ENCODE measurements at regions not wholly inside any gene's neighbourhood (a gene's known extent, or its start where the extent isn't known, plus 50 kb on each side); places are given as distances from the start of the nearest gene placed in this dataset.
"Not testable (repeated sequence)": the region's sequence is repeated elsewhere in the genome, so short reads cannot be mapped to it uniquely, and the experiment has no call there.

- Histone ChIP-seq H3K27ac (no peak overlapping the region), H3K36me3 (ENCODE audit: low read depth) (no peaks in the 10 kb centered on the region), H3K4me1 (replicated peaks; ENCODE audit: insufficient read depth) (no peaks in the 10 kb centered on the region), H3K4me2 (no peak overlapping the region), H3K9me2 (ENCODE audit: insufficient read depth) (no peaks in the 10 kb centered on the region), H3K9me3 (ENCODE audit: insufficient read depth, low read depth) (no peaks in the 10 kb centered on the region), H3K4me3 (no peak overlapping the region), H2AFZ (no peak overlapping the region), H3K27me3 (ENCODE audit: insufficient read depth, low read depth) (no peaks in the 10 kb centered on the region), H4K20me1 (ENCODE audit: insufficient read depth) (no peaks in the 10 kb centered on the region), H3K79me2 (ENCODE audit: low read depth) (no peaks in the 10 kb centered on the region), H3F3A (ENCODE audit: insufficient read depth, low read depth) (no peaks in the 10 kb centered on the region)
- CTCF ChIA-PET = interaction anchor here (0.7 kb wide), 1 partner anchor 1440 kb away, joined by 3 read pairs; no protein-coding TSS in a partner anchor
- DNase-seq = no peak
- TF ChIP-seq EZH2 (IDR thresholded peaks at IDR 0.05; ENCODE audit: low read depth) = no peak
- TF ChIP-seq, protein P1, sequence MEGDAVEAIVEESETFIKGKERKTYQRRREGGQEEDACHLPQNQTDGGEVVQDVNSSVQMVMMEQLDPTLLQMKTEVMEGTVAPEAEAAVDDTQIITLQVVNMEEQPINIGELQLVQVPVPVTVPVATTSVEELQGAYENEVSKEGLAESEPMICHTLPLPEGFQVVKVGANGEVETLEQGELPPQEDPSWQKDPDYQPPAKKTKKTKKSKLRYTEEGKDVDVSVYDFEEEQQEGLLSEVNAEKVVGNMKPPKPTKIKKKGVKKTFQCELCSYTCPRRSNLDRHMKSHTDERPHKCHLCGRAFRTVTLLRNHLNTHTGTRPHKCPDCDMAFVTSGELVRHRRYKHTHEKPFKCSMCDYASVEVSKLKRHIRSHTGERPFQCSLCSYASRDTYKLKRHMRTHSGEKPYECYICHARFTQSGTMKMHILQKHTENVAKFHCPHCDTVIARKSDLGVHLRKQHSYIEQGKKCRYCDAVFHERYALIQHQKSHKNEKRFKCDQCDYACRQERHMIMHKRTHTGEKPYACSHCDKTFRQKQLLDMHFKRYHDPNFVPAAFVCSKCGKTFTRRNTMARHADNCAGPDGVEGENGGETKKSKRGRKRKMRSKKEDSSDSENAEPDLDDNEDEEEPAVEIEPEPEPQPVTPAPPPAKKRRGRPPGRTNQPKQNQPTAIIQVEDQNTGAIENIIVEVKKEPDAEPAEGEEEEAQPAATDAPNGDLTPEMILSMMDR (conservative IDR thresholded peaks at IDR 0.05) = no peak
- BruUV-seq (replicated peaks) = no TSS peak
- POLR2A ChIA-PET (ENCODE audit: unreplicated experiment) = no interaction called here
- intact Hi-C loops (cut with micrococcal nuclease; ENCODE audit: unreplicated experiment) = no loop called here
These were observed 64.4 kb upstream of the TEX13D start for GRCh38 chrX:124268099-124268498.

DNA sequence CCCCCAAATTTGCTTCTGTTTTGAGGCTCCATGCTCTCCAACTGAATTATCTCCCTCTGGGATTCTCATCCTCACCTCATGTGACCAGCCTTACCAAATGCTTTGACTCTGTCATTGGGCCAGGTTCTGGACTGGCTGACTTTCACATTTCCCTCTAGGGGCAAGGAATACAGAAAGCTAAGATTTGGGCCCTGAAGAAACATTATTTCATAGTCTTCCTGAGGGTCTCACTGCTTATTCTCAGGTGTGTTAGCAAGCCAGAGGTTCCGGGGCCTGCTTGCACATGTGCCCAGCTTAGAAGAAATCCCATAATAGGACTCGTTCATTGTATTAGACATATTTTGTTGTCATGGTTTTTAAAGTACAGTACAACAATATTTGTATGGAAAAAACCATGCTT lies 62.6 kb upstream of the TEX13D start:
- ChIA-PET CTCF (no interaction called here), POLR2A (ENCODE audit: unreplicated experiment) (no interaction called here)
- no peak overlapping the region for H2AFZ ChIP-seq
- intact Hi-C loops (cut with micrococcal nuclease; ENCODE audit: unreplicated experiment) = no loop called here
- no peaks in the 10 kb centered on the region for H4K20me1 ChIP-seq (ENCODE audit: insufficient read depth)
- no peaks in the 10 kb centered on the region for H3K4me1 ChIP-seq (replicated peaks; ENCODE audit: insufficient read depth)
- no peaks in the 10 kb centered on the region for H3K27me3 ChIP-seq (ENCODE audit: insufficient read depth, low read depth)
- H3F3A ChIP-seq (ENCODE audit: insufficient read depth, low read depth) = no peaks in the 10 kb centered on the region
- no peak overlapping the region for H3K4me3 ChIP-seq
- H3K27ac ChIP-seq = no peak overlapping the region
- H3K79me2 ChIP-seq (ENCODE audit: low read depth) = no peaks in the 10 kb centered on the region
- no TSS peak for BruUV-seq (replicated peaks)
- no peaks in the 10 kb centered on the region for H3K9me3 ChIP-seq (ENCODE audit: insufficient read depth, low read depth)
- TF ChIP-seq EZH2 (IDR thresholded peaks at IDR 0.05; ENCODE audit: low read depth) = no peak
- TF ChIP-seq, protein P1 (conservative IDR thresholded peaks at IDR 0.05) = no peak
- no peaks in the 10 kb centered on the region for H3K36me3 ChIP-seq (ENCODE audit: low read depth)
- no peak overlapping the region for H3K4me2 ChIP-seq
- H3K9me2 ChIP-seq (ENCODE audit: insufficient read depth) = no peaks in the 10 kb centered on the region
- no peak for DNase-seq

GRCh38 chrX:124271599-124271998 lies 60.9 kb upstream of the TEX13D start:
- DNase-seq; CTCF ChIA-PET; H3K36me3 ChIP-seq (ENCODE audit: low read depth); H3K4me1 ChIP-seq (replicated peaks; ENCODE audit: insufficient read depth); H3K27ac ChIP-seq; H3F3A ChIP-seq (ENCODE audit: insufficient read depth, low read depth); H3K9me3 ChIP-seq (ENCODE audit: insufficient read depth, low read depth); H3K79me2 ChIP-seq (ENCODE audit: low read depth); H3K9me2 ChIP-seq (ENCODE audit: insufficient read depth); H3K4me3 ChIP-seq; H3K4me2 ChIP-seq; POLR2A ChIA-PET (ENCODE audit: unreplicated experiment); BruUV-seq (replicated peaks); H3K27me3 ChIP-seq (ENCODE audit: insufficient read depth, low read depth); H2AFZ ChIP-seq; intact Hi-C loops (cut with micrococcal nuclease; ENCODE audit: unreplicated experiment); H4K20me1 ChIP-seq (ENCODE audit: insufficient read depth): not testable (repeated sequence)

DNA sequence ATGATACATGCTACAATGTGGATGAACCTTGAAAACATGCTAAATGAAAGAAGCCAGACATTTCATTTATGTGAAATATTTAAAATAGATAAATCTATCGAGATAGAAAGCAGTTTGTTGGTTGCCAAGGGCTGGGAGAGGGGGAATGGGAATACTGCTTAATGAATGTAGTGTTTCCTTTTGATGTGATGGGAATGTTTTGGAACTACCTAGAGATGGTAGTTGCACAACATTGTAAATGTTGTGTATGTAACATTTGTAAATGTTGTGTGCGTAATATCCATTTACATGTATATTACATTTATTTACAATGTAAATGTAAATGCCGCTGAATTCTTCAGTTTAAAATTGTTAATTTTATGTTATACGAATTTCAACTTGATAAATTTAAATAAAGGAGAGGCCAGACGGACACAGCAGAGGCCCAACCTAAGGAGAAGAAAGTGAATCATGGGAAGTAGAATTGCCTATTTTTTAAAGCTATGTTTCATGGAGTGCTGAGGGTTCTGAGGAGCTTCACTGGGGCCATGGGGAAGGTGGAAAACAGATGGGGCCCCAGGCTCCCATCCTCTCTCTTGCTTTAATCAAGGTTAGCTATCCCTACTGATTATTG lies 60.0 kb upstream of the TEX13D start:
- no peak overlapping the region for H3K4me3 ChIP-seq
- no peak overlapping the region for H3K4me2 ChIP-seq
- POLR2A ChIA-PET (ENCODE audit: unreplicated experiment) = no interaction called here
- H3K9me2 ChIP-seq (ENCODE audit: insufficient read depth) = no peaks in the 10 kb centered on the region
- intact Hi-C loops (cut with micrococcal nuclease; ENCODE audit: unreplicated experiment) = no loop called here
- no peaks in the 10 kb centered on the region for H3K36me3 ChIP-seq (ENCODE audit: low read depth)
- BruUV-seq (replicated peaks) = no TSS peak
- no peak for DNase-seq
- no peaks in the 10 kb centered on the region for H3K27me3 ChIP-seq (ENCODE audit: insufficient read depth, low read depth)
- no peaks in the 10 kb centered on the region for H4K20me1 ChIP-seq (ENCODE audit: insufficient read depth)
- H2AFZ ChIP-seq = no peak overlapping the region
- H3K79me2 ChIP-seq (ENCODE audit: low read depth) = no peaks in the 10 kb centered on the region
- no peaks in the 10 kb centered on the region for H3F3A ChIP-seq (ENCODE audit: insufficient read depth, low read depth)
- H3K9me3 ChIP-seq (ENCODE audit: insufficient read depth, low read depth) = no peaks in the 10 kb centered on the region
- TF ChIP-seq, protein P1 (conservative IDR thresholded peaks at IDR 0.05) = no peak
- no peak for TF ChIP-seq EZH2 (IDR thresholded peaks at IDR 0.05; ENCODE audit: low read depth)
- no peak overlapping the region for H3K27ac ChIP-seq
- no peaks in the 10 kb centered on the region for H3K4me1 ChIP-seq (replicated peaks; ENCODE audit: insufficient read depth)
- CTCF ChIA-PET = no interaction called here

Data from PC-9 (cell line).